Left hindlimb (tissue), 1 donor: ENCODE measurements at regions not wholly inside any gene's neighbourhood (a gene's known extent, or its start where the extent isn't known, plus 50 kb on each side); places are given as distances from the start of the nearest gene placed in this dataset.

Experiments
- DNase-seq: peaks from one replicate; pipeline ENCODE4 v3.0.0-alpha.2; 2018

DNA sequence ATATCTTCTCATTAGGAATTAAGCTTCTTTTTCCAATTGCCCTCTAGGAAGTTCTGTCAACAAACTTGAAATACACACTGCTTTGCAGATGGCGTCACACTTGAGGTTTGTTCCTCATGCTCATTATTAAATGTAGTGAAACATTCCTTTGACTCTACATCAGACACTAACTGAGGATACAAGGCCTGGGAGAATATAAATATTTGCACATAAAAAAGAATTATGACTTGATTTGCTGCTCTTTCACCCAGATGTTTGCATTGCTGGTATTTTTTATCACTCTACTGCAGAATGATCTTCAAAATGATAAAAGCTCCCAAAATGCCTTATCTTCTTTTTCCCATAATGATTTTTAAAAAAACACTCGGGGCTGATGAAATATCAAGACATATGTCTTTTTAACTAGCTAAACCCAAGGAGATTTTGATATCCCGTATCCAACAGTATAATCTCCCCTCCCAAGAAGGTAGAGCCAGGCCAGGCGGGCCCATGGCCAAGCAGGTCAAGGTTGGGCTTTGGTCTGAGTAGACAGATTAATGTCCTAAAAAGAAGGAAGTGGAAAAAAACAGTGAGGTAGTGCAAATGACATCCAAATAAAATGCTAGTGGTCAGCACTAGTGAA, 264.6 kb downstream of the HHIPL2 start:
- DNase-seq, result no peak

DNA sequence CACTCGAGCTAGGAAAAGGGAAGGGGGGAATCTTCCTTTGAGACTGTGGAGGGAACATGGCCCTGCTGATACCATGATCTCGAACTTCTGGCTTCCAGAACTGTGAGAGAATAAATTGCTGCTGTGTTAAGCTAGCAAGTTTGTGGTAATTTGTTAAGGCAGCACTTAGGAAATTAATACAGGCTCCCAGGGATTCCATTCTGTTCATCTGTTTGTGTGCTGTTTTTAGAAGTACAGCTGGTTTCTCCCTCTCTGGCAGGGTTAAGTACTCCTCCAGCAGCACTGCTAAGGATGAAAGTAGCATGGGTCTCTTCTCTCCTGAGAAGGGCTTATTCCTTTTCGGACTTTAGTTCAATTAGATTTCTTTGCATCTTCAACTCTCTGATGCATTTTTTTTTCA, 268.3 kb downstream of the HHIPL2 start:
- DNase-seq, result no peak

DNA sequence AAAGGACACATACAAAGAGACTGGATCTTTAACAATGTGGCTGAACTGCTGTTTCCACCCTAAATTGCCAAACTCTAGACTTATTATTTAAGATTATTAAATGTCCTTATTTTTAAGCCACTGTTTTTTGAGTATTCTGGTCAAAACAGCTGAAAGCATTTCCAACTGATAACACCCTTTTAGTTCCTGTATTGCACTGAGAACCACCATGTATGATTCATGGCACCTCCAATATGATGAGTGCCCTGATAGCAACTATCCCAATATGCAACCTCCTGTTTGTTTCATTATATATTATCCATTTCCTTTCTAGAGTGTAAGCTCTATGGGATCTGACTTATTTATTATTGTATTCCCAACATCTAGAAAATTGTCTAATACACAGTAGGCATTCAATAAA, 269.4 kb downstream of the HHIPL2 start:
- no peak for DNase-seq

DNA sequence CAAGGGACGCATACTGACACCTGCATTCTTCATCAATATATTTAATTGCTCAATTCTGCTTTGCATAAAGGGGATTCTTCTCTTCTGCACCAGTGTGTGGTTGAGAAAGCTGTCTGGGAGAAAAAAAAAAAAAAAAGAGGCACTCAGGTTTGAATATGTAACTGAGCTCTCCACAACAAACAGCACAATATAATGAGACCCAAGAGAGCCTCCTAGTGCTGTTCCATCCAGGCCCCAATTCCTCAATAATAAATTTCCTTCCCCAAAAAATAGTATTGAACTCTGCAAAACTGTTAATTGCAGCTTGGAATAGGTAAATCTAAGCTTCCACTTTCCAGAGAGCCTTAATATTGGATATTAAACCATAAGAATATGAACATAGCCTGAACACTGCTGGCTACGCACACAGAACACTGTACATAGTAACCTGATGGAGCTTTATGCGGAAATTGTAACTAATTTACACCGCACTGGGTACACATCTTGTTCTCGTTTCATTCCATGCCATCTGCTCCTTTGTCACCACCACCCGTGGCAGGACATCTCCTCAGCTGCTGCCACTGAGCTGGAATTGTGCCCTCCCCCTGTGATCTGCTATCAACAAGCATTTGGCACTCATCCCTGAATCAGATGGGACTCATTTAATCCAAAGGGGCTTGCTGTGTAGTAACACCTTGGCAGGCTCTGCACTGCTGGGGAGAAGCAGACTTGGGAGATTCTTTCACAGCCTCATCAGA, 272.0 kb downstream of the HHIPL2 start:
- DNase-seq, result no peak

DNA sequence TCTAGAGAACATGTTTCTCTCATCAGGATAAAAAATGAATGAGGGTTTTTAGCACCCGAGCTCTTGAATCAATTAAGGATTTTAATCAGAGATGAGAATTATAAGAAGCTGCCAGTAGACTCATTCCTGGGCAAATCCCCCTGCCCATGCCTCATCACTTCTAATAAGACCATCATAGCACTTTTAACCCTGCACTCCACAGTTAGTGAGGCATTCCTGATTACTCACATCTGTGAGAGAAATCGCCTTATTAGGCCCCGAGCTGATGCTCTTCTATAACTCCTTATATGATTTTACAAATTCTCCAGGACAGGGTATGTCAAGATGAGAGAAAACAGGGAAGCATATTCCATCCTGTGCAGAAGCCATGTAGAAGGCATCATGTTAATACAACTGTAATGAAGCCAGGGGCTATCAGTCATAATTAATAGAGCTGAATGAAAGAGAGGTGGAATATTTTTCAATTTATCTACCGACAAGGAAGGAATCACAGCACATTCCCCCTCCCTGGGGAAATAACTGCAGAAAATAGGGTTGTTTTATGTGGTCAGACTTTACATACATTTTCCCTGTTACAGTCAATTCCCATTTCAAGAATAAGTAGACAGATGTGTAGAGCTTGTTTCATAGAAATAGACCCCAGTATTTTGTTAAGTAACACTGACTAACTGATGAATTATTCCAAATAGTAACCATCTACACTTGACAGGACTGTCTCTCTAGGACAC, 272.7 kb downstream of the HHIPL2 start:
- DNase-seq, result no peak

DNA sequence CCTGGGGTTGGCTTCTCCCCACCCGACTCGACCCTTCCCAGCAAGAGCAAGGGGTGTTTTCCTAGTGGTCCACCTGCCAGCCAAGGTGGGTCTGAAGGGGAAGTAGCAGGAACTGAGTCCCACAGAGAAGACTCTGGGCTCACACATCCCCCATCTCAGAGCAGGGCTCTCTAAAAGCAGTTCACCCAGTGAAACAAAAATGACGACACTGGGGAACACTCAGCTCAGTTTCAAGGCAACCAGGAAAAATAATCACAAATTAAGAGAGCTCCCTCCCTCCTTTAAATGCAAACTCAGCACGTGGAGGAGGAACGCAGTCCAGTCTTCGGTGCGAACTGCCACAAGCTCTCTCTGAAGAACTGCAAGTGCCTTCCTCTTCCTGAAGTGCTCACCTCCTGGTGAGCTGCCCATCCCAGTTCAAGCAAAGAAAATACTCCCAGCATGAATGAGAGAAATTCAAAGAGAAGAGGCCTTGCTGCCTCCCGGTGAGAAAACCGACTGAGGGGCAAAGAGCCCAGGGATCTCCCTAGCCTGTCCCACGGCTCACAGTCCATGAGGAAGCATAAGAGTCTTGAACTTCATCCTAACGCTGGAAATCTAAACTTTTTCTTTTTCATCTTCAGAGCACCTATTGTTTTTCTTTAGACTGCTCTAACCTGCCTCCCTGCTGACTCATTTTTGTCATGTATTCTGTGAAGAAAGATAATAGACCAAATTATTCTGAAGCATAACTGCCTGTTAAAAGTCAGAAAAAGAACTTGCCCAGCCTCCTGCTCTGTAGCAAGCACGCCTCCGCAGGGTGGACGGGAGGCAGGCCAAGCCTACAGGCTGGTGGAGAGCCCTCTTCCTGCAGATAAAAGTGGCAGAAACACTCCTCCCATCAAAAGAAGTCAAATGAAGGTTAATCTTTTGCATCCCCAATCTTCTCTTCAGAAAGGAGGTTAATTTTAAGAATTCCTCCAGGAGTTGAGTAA, 281.4 kb downstream of the HHIPL2 start:
- DNase-seq, result no peak

DNA sequence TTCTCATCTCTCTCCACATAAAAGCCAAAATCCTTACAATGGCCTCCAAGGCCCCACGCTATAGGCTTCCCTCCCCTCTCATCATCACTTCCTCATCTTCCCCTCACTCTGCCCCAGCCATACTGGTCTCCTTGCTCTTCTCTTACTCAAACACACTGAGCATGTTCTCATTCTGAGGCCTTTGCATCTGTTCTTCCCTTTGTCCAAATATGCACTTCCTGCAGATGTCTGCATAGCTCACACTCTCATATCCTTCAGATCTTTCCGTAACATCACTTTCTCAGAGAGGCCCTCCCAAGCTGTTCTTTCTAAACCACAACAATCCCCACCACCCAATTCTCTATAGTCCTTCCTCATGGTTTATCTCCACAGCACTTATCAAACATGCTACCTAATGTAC, 284.1 kb downstream of the HHIPL2 start:
- no peak for DNase-seq

DNA sequence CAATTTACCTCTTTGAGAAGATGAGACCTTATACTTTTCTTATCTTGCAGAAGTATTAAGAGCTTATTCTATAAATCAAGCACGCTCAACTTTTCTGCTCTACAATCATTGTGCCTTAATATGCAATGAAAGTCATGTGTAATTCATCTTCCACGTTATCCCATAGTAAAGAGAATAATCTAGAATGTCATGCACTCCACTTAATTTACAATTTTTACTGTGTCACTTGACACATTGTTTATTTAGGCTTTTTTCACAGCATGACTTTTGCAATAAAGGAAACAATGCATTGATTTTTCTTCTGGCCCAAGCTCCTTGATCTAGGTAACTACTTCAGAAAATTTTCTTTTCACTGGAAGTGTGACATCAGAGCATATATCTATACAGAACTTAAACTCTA, 290.9 kb downstream of the HHIPL2 start:
- no peak for DNase-seq

DNA sequence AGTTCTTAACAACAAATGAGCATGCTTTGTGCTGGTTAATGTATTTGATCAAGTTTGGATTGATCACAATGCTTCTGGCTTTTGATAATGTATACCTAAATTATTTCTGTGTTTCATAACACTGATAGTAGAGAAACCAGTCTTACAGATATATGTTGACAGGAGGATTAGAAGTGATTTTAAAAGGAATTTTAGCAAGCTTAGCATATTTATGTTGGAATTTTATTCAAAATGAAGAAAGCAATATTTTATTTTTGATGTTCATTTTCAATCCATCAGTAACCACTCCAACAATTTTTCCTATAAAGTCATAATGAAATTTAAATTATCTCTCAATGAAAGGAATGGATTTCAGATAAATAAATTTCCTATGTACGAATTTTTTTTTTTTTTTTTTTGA, 291.8 kb downstream of the HHIPL2 start:
- no peak for DNase-seq

DNA sequence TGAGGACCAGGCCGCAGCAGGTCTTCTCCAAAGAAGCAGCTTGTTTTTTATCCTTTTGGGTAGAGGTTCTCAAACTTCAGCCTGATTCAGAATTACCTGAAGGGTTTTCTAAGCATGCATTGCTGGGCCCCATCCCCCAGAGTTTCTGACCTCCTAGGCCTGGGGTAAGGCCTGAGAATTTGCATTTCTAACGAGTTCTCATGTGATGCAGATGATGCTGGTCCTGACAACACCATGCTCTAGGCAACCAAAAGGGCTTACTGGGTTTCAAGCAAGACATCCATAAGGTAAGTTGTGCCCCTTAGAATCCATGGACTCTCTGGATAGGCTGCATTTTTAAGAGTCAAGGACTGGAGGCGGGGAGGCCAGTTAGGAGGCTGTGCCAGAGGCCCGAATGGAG, 295.1 kb downstream of the HHIPL2 start:
- DNase-seq, result no peak

DNA sequence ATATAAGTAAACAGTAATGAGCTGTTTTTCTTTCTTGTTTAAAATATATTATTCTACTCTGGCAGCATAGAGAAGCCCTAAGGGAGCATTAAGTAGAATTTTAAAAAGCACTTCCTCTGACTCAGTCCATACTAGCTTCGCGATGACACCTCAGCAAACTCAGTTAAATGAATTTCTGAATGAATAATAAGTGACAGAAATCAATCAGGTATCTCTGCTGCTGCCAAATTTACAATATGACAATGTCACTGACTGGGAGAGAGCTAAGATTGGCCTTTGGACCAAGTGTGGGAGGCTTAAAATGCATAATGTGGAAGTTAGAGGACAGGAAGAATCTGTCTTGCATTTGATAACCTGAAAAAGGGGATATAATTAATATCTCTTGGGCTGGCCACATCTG, 296.1 kb downstream of the HHIPL2 start:
- no peak for DNase-seq

DNA sequence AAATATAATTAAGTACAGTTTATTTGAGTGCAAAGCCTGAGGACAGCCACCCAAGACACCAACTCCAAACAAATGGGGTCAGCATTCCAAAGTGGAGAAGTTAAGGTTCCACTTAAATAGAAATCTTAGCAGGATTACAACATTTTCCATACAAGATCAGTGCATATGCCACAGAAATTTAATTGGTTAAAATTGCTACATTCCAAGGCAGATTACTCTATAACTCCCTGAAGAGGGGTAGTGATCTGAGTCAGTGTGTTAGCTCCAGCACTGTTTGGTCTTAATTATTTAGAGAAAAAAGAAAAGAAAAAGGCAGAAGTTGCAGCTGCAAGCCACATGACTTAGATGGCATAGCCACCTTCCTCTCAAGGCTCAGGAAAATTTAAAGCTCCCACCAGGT, 297.5 kb downstream of the HHIPL2 start:
- DNase-seq, result no peak

DNA sequence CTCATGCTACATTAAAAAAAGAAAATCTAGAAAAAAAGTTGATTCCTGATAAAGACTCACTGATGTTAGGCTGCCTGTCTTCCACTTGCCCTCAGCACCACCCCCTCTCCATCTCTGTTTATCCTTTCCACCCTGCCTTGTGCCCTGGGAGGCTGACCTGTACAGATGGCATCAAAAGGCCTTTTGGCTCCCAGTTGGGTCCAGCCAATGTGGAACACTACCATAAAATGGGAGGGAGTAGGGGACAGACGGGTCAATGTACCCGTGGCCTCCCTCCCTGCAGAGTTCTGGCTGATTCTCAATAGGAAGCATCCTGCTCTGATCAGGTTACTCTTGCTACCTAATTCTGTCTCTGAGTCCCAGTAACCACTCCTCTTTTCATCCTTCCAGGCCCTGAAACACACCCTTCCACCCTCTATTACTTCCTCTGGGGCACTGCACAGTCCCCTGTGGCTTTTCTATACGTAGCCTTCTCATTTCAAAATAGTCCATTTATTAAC, 300.0 kb downstream of the HHIPL2 start:
- no peak for DNase-seq

DNA sequence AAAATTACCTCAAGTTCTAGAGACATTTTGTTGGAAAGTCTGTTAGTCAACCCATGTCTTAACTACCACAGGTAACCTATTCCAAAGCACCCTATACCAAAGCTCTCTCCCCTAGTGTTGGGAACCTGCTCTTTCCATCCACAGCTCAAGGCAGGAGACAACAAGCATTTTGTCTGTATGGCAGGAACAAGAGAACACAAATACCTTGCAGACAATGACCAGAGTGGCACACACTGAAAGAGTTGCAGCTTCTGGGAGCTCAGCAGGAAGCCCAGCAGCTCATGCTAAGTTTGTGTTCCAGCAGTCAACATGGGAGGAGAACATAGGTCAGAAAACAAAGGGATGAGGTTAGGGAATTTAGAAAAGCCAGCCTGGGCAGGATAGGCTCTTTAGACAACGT, 300.8 kb downstream of the HHIPL2 start:
- no peak for DNase-seq

DNA sequence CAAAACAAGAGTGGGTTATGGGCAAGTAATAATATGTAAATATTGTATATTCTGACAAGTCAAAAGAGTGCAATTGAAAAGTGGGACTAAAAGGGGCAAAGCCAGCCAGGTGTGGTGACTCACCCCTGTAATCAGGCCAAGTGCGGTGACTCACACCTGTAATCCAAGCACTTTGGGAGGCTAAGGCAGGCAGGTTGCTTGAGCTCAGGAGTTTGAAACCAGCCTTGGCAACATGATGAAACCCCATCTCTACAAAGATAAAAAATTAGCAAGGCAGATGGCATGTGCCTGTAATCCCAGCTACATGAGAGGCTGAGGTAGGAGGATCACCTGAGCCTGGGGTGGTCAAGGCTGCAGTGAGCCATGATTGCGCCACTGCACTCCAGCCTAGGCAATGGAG, 304.0 kb downstream of the HHIPL2 start:
- DNase-seq, result no peak

DNA sequence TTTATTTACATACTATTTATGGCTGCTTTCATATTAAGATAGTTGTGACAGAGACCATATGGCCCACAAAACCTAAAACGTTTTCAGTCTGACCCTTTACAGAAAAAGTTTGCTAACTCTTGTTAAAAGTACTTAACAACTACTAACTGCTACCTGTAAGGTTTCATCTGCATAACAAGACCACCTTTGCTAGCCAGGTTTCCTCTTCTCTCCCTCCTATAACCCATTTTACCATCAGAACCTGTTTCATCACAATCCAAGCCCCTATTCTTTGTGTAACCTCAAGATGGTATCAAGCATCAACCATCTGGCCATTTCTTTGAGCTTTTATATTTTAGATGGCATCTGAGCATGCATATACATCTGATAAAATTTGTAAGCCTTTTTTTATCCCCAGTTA, 305.4 kb downstream of the HHIPL2 start:
- no peak for DNase-seq

DNA sequence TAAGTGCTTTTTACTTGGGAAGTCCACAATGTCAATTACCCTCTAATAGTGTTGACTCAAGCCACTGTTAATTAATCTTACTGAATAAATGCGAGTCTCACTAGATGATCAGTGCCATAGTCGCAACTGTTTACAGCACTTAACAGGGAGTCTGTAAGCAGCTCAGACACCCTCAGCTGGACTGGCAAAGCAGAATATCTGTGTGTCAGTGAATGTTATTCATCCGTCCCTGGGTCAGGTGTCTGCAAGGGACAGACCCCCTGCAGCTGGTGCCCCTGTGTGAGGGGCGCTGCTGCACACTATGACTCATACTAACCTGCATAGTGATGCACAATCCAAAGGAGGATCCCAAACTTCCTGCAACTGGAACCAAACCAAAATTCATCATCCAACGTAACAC, 306.5 kb downstream of the HHIPL2 start:
- DNase-seq, result no peak

DNA sequence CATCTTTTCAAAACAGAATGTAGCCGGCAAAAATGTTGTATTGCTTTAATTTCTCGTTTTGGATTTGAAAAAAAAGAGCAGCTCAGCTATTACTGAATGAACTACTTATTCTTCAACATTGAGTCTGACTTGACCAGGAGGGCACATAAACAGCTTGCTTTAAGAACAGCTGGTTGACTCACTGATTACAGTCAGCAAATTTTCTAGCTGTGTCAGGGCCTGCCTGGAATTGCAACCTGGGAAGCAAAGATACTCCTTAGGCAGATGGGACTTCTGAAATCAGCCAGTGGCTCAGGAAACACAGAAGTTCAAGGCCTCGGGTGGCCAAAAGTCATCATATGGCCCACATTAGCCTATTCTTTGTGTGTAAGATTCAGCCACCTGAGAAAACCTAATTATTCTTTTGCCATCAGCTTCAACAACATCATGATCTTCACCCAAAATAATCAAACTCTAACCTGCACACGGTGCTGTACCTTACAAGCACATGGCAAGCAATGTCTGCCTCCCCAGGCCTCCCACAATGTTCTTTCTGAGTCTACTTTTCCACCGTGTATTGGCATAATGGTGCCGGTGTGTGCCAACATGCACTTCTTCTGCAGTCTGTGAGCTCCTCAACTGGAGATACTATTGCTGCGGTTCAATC, 307.2 kb downstream of the HHIPL2 start:
- no peak for DNase-seq

DNA sequence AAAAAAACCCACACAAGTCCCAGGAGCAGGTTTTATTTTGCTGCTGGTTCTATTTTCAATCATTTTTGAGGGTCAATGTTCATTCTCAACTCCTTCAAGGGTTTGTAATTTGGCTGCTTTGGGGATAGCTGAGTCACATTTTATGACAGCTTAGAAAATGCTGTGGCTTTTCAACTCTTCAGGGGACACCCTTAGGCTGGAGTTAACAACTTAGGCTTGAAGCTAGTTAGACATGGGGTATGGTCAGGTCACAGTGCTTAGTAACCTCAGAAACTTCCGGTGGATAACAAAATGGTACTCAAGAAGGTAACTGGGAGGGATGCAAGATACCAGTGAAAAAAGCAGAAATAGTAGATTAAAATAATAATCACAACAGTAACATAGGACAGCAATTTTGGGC, 308.8 kb downstream of the HHIPL2 start:
- DNase-seq, result no peak

DNA sequence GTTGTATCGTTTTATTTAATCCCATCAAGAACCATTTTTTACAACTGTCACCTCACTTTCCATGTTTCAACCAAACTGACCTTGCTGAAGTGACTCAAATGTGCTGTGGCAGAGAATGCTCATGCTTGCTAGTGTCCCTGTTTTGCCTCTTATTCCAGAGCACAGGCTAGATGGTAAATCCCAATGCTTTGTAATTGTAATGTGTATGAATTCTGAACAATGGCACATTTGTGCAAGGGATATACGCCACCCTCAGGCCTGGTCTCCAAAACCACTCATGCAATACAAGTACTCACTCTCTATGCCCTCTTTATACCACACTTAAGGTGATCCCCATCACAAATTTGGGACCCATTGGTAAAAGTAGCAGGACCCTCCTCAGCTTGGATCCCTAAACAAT, 313.6 kb downstream of the HHIPL2 start:
- DNase-seq, result no peak

DNA sequence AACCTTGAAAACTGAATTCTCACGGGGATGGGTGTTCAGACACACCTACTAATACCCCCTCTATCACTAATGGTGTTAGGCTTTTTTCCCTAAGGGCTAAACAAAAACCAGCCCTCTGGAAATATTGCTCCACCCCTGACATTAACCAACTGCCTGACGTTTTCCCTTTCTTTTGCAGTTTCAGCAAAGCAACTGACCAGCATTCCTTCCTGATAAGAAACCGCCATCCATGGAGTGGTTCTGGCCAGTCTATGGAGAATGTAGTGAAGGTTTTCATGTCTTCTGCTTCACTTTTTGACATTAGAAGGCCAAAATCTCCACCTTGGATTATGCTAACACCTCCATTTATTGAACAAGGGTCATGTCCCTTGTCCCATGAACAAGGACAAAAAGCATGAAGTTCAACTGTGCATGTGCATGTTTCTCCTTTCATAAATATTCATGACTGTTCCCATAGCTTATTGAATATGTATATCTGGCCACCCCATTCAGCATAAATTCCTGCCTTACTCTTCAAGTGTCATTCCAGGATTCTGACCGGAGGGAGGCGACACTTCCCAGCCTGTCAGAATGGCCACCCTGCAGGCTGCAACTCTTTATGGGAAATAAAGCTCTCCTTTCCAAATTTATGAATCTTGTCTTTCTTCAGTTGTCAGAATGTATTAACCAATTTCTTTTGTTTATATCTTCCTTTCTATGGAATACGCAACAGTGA, 314.3 kb downstream of the HHIPL2 start:
- no peak for DNase-seq

DNA sequence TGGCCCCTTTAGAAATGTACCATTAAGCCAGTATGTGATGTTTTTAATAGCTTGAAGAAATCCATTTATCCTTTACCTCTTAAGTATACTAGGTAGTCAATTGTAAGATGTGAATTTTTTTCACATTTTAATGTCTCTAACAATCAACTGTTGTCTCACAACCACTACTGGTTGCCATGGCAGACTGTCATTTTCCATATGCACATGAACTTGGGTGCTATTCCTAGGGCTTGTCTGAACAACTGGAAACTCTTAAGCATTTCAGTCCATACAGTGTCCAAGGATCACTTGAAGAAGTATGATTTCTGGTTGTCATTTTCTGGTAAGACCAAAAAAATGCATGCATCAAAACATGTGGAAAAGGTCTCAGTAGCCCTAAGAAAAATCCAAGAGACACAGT, 315.1 kb downstream of the HHIPL2 start:
- DNase-seq, result no peak
